H9 (cell line): ENCODE measurements at regions not wholly inside any gene's neighbourhood (a gene's known extent, or its start where the extent isn't known, plus 50 kb on each side); places are given as distances from the start of the nearest gene placed in this dataset.

Experiments
- DNase-seq: peaks from one replicate; pipeline ENCODE4 v3.0.0-alpha.2; 2017
- H2AFZ ChIP-seq: one replicate; pipeline ENCODE4 v1.6.1; 2013; ENCODE audit warnings: mild to moderate bottlenecking, low read length, control low read depth, moderate library complexity
- H2AK5ac ChIP-seq: 2 replicates; pipeline ENCODE4 v1.6.1; 2013; ENCODE audit warnings: low read length, control low read depth, mixed read lengths; ENCODE audit not compliant: insufficient read length
- H2BK120ac ChIP-seq: one replicate; pipeline ENCODE4 v1.6.1; 2013; ENCODE audit warnings: low read depth, mild to moderate bottlenecking, low read length, control low read depth, inconsistent platforms; ENCODE audit not compliant: poor library complexity, severe bottlenecking
- H2BK12ac ChIP-seq: 2 replicates; pipeline ENCODE4 v1.6.1; 2013; ENCODE audit warnings: low read length, control low read depth, mixed read lengths, low read depth; ENCODE audit not compliant: insufficient read length
- H2BK15ac ChIP-seq: 2 replicates; pipeline ENCODE4 v1.6.1; 2013; ENCODE audit warnings: low read depth, low read length, control low read depth
- H2BK20ac ChIP-seq: one replicate; pipeline ENCODE4 v1.6.1; 2013; ENCODE audit warnings: low read depth, mild to moderate bottlenecking, low read length, control low read depth, inconsistent platforms; ENCODE audit not compliant: poor library complexity, severe bottlenecking
- H2BK5ac ChIP-seq: 2 replicates; pipeline ENCODE4 v1.6.1; 2013; ENCODE audit warnings: low read length, control low read depth, mixed read lengths; ENCODE audit not compliant: insufficient read length
- H3K14ac ChIP-seq: 2 replicates; pipeline ENCODE4 v1.6.1; 2013; ENCODE audit warnings: low read length, control low read depth; ENCODE audit not compliant: insufficient read depth
- H3K18ac ChIP-seq: 2 replicates; pipeline ENCODE4 v1.6.1; 2013; ENCODE audit warnings: low read depth, mild to moderate bottlenecking, mixed read lengths, low read length, control low read depth; ENCODE audit not compliant: insufficient read length
- H3K23ac ChIP-seq: 2 replicates; pipeline ENCODE4 v1.6.1; 2013; ENCODE audit warnings: low read length, control low read depth, mixed read lengths, low read depth; ENCODE audit not compliant: insufficient read length
- H3K23me2 ChIP-seq: 2 replicates; pipeline ENCODE4 v1.6.1; 2013; ENCODE audit warnings: low read depth, mild to moderate bottlenecking, mixed read lengths, low read length, control low read depth; ENCODE audit not compliant: insufficient read length, poor library complexity, severe bottlenecking
- H3K27ac ChIP-seq: 2 replicates; pipeline ENCODE4 v1.5.1; 2013; ENCODE audit warnings: low read length, control low read depth, mixed read lengths, low read depth; ENCODE audit not compliant: insufficient read length
- H3K27me3 ChIP-seq: 2 replicates; pipeline ENCODE4 v1.6.1; 2013; ENCODE audit warnings: low read length, control low read depth, inconsistent platforms; ENCODE audit not compliant: insufficient read depth
- H3K4ac ChIP-seq: 2 replicates; pipeline ENCODE4 v1.6.1; 2013; ENCODE audit warnings: low read depth, mild to moderate bottlenecking, control low read depth, inconsistent platforms, low read length, moderate library complexity
- H3K4me1 ChIP-seq: 2 replicates; pipeline ENCODE4 v1.6.1; 2013; ENCODE audit warnings: low read length, control low read depth, inconsistent platforms; ENCODE audit not compliant: insufficient read depth
- H3K4me2 ChIP-seq: 2 replicates; pipeline ENCODE4 v1.6.1; 2013; ENCODE audit warnings: low read length, control low read depth, mixed read lengths; ENCODE audit not compliant: insufficient read length, insufficient read depth
- H3K56ac ChIP-seq: 2 replicates; pipeline ENCODE4 v1.6.1; 2013; ENCODE audit warnings: low read depth, mild to moderate bottlenecking, mixed read lengths, low read length, control low read depth; ENCODE audit not compliant: insufficient read length
- H3K79me1 ChIP-seq: 2 replicates; pipeline ENCODE4 v1.6.1; 2013; ENCODE audit warnings: low read depth, mild to moderate bottlenecking, moderate library complexity, low read length, control low read depth, inconsistent platforms; ENCODE audit not compliant: insufficient read depth, poor library complexity, severe bottlenecking
- H3K79me2 ChIP-seq: 2 replicates; pipeline ENCODE4 v1.6.1; 2013; ENCODE audit warnings: low read length, control low read depth, inconsistent platforms; ENCODE audit not compliant: insufficient read depth
- H3K9ac ChIP-seq: 2 replicates; pipeline ENCODE4 v1.6.1; 2013; ENCODE audit warnings: low read length, control low read depth, mixed read lengths; ENCODE audit not compliant: insufficient read length; ENCODE audit errors: extremely low read depth
- H3K9me3 ChIP-seq: one replicate; pipeline ENCODE4 v1.6.1; 2013; ENCODE audit warnings: low read depth, low read length, inconsistent platforms; ENCODE audit not compliant: control insufficient read depth
- H3T11ph ChIP-seq: one replicate; pipeline ENCODE4 v1.6.1; 2013; ENCODE audit warnings: mild to moderate bottlenecking, low read length, control low read depth, inconsistent platforms
- H4K20me1 ChIP-seq: one replicate; pipeline ENCODE4 v1.6.1; 2013; ENCODE audit not compliant: control insufficient read depth, insufficient read length, insufficient read depth
- H4K5ac ChIP-seq: 2 replicates; pipeline ENCODE4 v1.6.1; 2013; ENCODE audit warnings: low read depth, mild to moderate bottlenecking, mixed read lengths, low read length, control low read depth; ENCODE audit not compliant: insufficient read length
- H4K8ac ChIP-seq: replicated peaks from 2 replicates; pipeline ENCODE4 v1.6.1; 2013; ENCODE audit warnings: low read length, control low read depth, mixed read lengths, low read depth; ENCODE audit not compliant: insufficient read length
- H4K91ac ChIP-seq: 2 replicates; pipeline ENCODE4 v1.6.1; 2013; ENCODE audit warnings: low read depth, mild to moderate bottlenecking, moderate library complexity, mixed read lengths, low read length, control low read depth; ENCODE audit not compliant: insufficient read length
- H3K27ac Mint-ChIP-seq, 3 experiments: 2 replicates in 2 of 3; 3 replicates in 1 of 3; pipeline ENCODE4 v1.8.0; 2020 to 2021; ENCODE audit warnings: mixed read lengths in 3 of 3, mild to moderate bottlenecking in 1 of 3, moderate library complexity in 1 of 3
- H3K27me3 Mint-ChIP-seq: 2 replicates; pipeline ENCODE4 v1.8.0; 2021; ENCODE audit warnings: low read depth, mild to moderate bottlenecking, moderate library complexity, mixed read lengths
- H3K36me3 Mint-ChIP-seq, 3 experiments: 2 replicates in 2 of 3; 3 replicates in 1 of 3; pipeline ENCODE4 v1.8.0; 2020 to 2021; ENCODE audit warnings: low read depth in 3 of 3, mixed read lengths in 3 of 3; ENCODE audit not compliant: insufficient read depth in 1 of 3
- H3K4me1 Mint-ChIP-seq, 2 experiments: 2 replicates each; pipeline ENCODE4 v1.8.0; 2020; ENCODE audit warnings: mixed read lengths in 2 of 2
- H3K4me3 Mint-ChIP-seq, 2 experiments: 2 replicates in 1 of 2; 3 replicates in 1 of 2; pipeline ENCODE4 v1.8.0; 2020 to 2021; ENCODE audit warnings: mild to moderate bottlenecking in 2 of 2, mixed read lengths in 2 of 2, moderate library complexity in 1 of 2
- H3K9me3 Mint-ChIP-seq, 2 experiments: 2 replicates in 1 of 2; 3 replicates in 1 of 2; pipeline ENCODE4 v1.8.0; 2020; ENCODE audit warnings: mild to moderate bottlenecking in 2 of 2, mixed read lengths in 2 of 2, moderate library complexity in 1 of 2
- WGBS: extraction: QIAGEN DNeasy Blood & Tissue Kit; methylation state at CpG from one replicate; pipeline ENCODE4 v1.1.7; 2013; ENCODE audit warnings: missing lambda C conversion rate, low lambda C conversion rate, mixed read lengths; ENCODE audit not compliant: insufficient read length; ENCODE audit errors: extremely low coverage; 5-methylcytosine and 5-hydroxymethylcytosine counted together
- TF ChIP-seq, protein P1 (sequence below): fragments of 200-600 bp; sonication (generic); conservative IDR thresholded peaks from 3 replicates; pipeline ENCODE4 v1.8.0; 2021; ENCODE audit warnings: antibody characterized with exemption, mild to moderate bottlenecking

DNA sequence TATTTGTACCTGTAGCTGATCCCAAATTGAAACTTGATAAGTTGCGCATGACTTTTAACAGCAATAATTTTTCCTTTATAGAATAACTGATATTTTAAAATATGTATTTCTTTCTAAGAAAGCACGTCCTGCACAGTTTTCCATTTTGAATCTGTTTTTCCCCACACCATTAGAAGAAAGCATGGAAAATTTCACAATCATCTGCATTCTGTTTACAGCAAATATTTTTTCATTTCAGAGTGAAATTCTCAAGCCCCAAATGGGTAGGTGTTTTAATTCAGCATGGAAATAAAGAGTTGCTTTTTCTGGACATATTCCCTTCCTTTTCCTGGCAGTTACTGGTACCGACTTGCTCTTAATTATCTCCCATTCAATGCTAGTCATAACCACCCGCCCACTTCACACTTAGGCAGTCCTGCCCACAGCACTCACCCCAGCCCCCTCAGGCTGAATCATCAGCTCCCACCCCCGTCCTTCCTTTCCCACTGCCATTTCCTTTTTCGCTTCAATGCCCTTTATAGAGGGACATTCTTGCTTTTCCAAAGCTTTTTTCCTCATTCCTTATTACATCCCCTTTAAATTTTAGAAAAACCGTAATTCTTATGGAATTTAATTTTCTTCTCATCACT is 89.2 kb upstream of the GLS start:
- H4K20me1 ChIP-seq, result no peaks in the 10 kb centered on the region
- H2AK5ac ChIP-seq, result no peak overlapping the region
- no peak overlapping the region for H3K18ac ChIP-seq
- WGBS, result no CpG with 5 or more reads among the region's 7 CpGs
- no peaks in the 10 kb centered on the region for H3K27me3 Mint-ChIP-seq
- H3K14ac ChIP-seq, result no peak overlapping the region
- H2BK120ac ChIP-seq, result no peak overlapping the region
- H3K56ac ChIP-seq, result no peak overlapping the region
- H4K5ac ChIP-seq, result no peak overlapping the region
- H3K23me2 ChIP-seq, result no peaks in the 10 kb centered on the region
- H2AFZ ChIP-seq, result no peak overlapping the region
- no peak overlapping the region for H3K27ac Mint-ChIP-seq
- H3K4me2 ChIP-seq, result no peak overlapping the region
- TF ChIP-seq, protein P1, sequence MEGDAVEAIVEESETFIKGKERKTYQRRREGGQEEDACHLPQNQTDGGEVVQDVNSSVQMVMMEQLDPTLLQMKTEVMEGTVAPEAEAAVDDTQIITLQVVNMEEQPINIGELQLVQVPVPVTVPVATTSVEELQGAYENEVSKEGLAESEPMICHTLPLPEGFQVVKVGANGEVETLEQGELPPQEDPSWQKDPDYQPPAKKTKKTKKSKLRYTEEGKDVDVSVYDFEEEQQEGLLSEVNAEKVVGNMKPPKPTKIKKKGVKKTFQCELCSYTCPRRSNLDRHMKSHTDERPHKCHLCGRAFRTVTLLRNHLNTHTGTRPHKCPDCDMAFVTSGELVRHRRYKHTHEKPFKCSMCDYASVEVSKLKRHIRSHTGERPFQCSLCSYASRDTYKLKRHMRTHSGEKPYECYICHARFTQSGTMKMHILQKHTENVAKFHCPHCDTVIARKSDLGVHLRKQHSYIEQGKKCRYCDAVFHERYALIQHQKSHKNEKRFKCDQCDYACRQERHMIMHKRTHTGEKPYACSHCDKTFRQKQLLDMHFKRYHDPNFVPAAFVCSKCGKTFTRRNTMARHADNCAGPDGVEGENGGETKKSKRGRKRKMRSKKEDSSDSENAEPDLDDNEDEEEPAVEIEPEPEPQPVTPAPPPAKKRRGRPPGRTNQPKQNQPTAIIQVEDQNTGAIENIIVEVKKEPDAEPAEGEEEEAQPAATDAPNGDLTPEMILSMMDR, result no peak
- no peaks in the 10 kb centered on the region for H3K9me3 ChIP-seq
- DNase-seq, result no peak
- H3K27ac ChIP-seq, result no peak overlapping the region
- no peak overlapping the region for H3K23ac ChIP-seq
- no peaks in the 10 kb centered on the region for H3K79me1 ChIP-seq
- H3K9me3 Mint-ChIP-seq, result no peaks in the 10 kb centered on the region; a peak in 1 of 5 replicates
- no peak overlapping the region for H2BK5ac ChIP-seq
- H4K8ac ChIP-seq, result no peak overlapping the region
- no peaks in the 10 kb centered on the region for H3K27me3 ChIP-seq
- no peaks in the 10 kb centered on the region for H3K79me2 ChIP-seq
- H3K4me3 Mint-ChIP-seq, result no peak overlapping the region
- no peak overlapping the region for H3T11ph ChIP-seq
- H3K4me1 Mint-ChIP-seq, result peaks cover 32 to 34% of the 10 kb centered on the region in 2 experiments
- H4K91ac ChIP-seq, result no peak overlapping the region
- H2BK12ac ChIP-seq, result no peak overlapping the region
- H3K9ac ChIP-seq, result no peak overlapping the region
- no peak overlapping the region for H2BK20ac ChIP-seq
- H3K4ac ChIP-seq, result no peak overlapping the region
- no peak overlapping the region for H2BK15ac ChIP-seq
- H3K36me3 Mint-ChIP-seq, result peaks cover 0 to 4% (median 0%) of the 10 kb centered on the region in 3 experiments; a peak in 2 of 7 replicates
- peaks cover 11% of the 10 kb centered on the region; the same call in 1 of the 2 replicates for H3K4me1 ChIP-seq
